NCI-H510A treated with DMSO at 0.1 percent for 48 hours (cell line): ENCODE measurements at regions not wholly inside any gene's neighbourhood (a gene's known extent, or its start where the extent isn't known, plus 50 kb on each side); places are given as distances from the start of the nearest gene placed in this dataset.

Experiments used
- DNase-seq: peaks from one replicate; lab custom pipeline; 2025; lab: John Stamatoyannopoulos, UW

DNA sequence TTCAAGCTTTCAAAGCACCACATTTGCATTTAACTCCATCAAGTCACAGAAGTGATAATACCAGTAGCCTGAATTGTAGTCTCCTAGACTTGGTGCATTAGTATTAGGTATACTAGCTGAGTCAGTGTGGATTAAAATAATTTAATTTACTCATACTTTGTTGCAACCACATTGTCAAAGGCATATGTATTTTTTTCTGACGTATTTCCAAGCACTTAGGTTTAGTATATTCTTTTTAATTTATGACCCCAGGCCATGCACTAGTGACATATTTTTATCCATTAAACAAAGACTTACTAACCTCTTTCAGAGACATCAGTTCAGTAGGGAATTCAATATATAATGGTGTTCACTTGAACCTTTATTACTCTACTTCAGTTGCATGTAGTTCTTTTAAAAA is 1894.5 kb downstream of the NCAM2 start:
- DNase-seq = no peak

DNA sequence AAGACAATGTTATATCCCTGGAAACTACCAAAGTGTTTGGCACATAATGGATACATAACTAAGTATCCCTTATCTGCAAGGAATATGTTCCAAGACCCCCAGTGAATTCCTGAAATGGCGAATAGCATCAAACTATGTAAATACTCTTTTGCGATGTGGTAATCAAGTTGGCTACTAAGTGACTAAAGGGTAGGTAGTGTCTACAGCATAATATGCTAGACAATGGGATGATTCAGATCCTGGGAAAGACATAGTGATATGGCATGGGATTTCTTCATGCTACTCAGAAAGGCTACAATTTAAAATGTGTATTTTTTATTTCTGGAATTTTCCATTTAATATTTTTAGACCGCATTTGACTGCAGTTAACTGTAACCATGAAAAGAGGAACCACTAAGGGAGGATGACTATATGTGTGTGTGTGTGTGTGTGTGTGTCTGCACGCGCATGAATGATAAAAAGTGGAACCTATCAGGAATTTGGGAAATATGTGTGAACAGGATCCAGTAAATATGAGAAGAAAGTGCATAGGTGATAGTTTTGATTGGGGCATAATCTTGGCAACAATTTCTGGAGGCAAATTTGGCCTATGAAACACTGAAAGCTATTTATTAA is 1899.9 kb downstream of the NCAM2 start:
- no peak for DNase-seq

DNA sequence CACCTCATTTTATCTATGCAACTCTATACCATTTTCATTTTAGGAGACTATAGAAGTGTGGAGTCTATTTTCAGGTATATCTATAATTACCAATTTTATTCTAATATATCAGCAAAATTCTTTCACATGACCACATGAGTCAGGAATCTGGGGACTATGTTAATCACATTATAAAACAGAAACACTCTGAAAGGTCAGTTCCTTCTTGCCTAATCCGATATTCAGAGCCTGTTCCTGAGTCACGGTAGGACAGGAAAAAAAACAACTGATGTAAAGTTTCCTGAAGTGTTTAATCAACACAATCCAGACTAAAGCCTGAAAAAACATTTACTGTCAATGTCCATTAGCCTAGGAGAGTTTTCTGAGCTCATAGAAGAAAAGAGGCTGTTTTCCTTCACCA is 1902.3 kb downstream of the NCAM2 start:
- DNase-seq = no peak

DNA sequence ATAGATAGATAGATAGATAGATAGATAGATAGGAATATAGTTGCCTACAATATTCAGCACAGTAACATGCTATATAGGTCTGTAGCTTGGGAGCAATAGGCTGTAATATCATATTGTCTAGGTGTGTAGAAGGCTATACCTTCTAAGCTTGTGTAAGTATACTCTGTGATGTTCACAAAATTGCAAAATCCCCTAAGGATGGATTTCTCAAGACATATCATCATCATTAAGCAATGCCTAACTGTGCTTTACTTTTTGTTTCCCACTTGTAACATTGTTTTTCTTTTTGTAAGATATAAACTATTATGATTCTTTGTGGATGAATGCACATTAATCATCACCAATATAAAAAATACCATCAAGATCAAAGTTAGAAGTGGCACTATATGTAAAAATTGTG is 1905.6 kb downstream of the NCAM2 start:
- no peak for DNase-seq

DNA sequence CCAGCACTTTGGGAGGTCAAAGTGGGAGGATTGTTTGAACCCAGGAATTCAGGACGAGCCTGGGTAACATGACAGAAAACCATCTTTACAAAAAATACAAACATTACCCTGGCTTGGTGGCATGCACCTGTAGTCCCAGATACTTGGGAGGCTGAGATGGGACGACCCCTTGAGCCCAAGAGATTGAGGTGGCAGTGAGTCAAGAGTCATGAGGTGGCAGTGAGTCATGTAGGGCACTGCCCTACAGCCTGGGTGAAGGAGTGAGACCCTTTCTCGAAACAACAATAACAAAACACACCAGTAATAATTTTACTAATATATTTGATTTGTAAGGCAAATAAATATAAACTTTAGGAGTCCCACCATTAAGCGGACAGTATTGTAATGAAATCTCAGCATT is 1906.2 kb downstream of the NCAM2 start:
- no peak for DNase-seq

DNA sequence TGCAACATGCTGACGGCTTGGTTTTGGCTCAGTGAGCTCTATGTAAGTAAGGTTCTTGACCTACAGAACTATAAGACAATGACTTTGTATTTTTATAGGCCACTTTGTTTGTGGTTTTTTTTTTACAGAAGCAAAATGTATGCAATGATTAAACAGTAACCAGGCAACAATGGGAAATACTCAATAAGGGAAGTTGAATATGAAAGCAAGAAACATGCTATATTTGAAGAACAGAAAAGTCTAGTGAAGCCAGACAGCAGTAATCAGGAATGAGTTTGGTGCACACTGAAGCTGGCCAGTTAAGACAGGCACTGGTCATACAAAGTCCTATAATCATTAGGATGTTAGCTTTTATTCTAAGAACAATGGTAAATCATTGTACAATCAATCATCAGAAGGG is 1926.8 kb downstream of the NCAM2 start:
- no peak for DNase-seq

DNA sequence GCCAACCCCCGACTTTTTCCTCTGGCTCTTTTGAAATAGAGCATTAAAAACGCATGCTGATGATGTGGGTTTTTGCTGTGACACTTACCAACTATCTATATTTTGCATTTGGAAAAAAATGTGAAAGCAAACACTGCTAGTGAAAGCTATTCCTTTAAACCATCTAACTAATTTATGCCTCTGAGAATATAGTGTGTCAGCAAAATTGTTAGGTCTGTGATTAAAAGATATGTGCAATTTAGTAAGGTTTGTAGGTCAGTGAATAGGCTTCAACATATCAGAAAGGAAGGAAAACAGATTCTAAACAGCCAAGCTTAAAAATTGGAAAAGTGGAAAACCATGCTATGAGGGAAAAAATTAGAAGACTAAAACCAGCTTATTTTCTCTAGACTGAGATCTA is 1929.3 kb downstream of the NCAM2 start:
- no peak for DNase-seq

DNA sequence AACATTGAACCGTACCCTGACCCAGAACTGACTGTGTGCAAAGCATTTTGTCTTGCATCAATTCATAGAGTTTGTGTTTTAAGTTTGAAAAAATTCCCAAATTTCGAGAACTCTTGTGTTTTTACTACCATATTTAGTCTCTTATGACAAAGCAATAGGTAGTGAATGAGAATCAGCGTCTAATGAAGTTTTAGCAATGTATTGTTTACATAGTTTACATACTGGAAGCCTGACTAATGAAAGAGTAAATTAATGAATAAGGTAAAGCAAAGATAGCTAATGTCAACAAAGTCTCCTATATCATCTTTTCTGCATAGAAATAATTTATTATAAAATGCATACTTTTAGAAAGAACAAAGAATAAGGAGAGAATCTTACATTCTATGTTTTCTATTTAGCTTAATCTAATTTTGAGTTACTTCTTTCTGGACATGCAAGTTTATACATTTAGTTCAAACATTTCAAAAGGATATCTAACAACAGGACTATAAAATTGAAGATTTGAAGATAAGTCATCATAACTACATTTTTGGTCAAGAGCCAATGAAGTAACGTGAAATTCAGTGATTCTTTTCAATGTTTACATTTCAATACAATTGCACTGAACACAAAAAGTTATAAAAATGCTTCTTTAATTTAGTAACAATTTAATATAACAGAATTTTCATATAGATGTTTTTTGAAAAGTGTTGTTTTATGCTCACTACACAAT is 1943.7 kb downstream of the NCAM2 start:
- DNase-seq = no peak

DNA sequence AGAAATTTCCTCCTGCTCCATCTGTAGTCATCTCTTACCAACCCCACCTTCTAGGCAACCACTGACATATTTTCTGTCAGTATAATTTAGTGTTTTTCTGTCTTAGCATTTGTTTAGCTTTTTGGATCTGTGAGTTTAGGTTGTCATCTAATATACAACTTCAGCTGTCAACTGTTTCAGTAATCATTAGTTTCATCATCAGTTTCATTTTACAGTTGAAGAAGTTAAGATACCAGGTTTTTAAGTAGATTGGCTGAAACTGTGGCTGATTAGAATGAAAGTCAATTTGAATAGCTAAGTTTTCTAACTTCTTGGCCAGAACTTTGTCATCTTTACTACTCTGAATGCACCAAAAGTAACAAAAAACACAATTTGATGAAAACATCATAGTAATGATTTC is 1957.3 kb downstream of the NCAM2 start:
- DNase-seq = no peak

DNA sequence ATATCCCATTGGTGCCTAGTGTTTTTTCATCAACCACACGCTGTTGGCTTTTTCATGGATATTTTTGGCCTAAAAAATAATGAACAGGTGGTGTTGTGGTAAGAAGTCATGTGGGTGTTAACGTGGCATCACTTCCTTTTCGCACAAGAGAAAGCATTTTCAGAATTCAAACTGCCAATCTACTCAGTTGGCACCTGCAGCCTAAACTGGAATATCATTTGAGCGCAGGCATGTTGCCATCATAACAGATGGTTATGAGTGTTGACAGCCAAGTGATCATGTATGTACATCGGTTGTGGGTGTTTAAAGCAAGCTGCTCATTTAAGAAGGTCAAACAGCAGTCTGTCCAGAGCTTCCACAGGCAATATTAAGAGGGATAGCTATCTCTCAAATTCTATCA is 1963.0 kb downstream of the NCAM2 start:
- DNase-seq = no peak

DNA sequence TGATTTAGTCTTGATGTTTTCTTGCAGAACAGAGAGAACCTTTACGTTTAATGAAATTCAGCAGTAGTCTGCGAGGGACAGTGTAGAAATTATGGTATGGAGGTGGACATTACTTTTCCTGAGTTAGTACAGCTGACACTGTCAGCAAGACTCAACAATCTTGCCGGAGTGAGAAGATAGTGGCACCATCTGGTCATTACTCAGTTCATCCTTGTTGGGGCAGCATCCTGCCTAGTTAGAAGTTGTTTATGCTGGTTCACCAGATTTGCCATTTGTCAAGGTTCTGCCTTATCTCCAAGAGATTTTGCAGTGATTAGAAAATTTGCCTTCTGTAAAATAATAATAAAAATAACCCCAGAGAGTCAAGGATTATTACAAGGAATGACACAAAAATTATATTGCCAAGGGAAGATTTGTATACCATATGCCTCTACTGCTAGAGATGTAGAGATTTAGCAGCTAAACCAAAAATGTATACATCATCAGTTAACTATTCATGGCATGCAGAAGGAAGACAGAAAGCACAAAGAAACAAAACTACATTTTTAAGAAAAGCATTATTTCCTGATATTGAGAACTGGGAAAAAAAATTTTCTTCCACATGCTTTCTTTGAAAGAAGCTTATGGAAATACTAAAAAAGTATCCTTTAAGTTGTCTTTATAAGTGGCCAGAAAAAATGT is 1967.4 kb downstream of the NCAM2 start:
- no peak for DNase-seq

DNA sequence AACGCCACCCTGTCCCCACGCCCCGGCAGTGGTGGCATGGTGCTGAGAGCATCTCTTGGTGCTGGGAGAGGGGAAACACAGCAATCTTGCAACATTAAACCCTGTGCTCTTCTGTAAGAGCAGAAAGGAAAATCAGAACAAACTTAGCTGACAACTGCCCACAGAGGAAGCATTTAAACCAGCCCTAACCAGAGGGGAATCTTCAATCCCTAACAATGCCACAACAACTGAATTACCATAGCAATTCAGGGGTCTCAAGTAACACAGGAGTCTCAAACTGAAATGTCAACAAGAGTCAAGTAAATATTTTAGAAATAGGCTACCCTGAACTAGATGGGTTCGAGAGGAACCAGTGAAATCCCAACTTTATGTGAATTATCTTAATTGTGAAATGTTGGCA is 1983.6 kb downstream of the NCAM2 start:
- DNase-seq = no peak

DNA sequence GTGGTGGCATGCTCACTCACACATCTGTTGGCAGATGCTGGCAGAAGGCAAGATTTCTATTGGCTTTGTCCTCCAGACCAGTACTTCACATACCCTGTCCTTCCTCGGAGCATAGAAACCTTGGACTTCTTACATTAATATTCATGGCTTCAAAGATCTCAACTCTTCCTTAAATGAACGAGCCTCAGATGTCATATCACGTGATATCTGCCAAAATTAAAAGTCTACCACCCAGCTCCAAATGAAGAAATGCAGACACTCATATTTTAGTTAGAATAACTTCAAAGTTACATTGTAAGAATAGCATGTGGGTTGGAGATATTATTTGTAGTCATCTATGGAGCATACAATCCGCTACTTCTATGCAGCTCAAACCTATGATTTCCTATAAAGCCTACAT is 1994.9 kb downstream of the NCAM2 start:
- no peak for DNase-seq

DNA sequence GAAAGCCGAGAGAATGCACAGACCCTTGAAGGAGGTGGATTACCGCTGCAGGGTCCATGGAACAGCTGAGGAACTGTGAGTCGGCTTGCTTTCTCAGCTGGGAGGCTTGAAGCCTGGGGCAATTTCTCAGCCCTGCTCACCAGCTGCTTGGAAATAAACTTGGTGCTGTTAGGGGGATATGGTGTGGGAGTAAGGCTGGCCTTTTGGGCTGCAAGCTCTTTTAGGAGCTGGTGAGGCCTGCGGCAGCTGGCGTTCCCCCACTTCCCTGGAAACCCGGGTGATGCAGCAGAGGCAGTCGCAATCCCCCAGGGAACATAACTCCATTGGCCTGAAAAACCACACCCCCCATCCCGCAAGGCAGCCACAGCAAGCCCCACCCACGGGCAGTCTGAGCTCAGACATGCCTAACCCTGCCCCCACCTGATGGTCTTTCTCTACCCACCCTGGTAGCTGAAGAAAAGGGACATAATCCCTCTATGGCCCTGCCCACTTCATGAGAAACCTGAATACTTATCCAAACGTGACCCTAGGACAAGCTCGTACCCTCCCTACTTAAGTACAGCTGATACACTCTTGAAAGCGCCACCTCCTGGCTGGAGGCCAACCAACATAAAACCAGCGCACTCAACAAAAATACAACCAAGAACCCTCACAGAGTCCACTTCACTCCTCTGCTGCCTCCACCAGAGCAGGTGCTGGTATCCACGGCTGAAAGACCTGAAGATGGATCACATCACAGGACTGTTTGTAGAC is 1995.8 kb downstream of the NCAM2 start:
- no peak for DNase-seq

DNA sequence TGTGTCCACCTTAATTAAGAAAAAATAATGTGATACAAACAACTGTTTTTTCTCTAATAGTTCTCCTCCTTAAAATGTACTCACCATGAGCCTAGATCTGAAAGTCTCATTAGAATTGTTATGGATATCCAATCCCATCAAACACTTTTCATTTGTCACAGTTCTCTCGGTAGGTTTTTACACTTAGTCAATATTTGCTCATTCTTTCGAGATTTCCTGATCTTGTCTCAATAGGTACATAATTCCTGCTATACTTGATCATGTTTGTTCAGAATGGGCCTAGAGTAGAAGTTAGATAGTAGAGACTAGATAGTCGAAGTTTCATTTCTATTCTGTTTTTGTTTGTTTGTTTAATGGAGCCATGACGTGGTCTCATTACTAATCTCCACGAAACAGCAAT is 2005.7 kb downstream of the NCAM2 start:
- no peak for DNase-seq

DNA sequence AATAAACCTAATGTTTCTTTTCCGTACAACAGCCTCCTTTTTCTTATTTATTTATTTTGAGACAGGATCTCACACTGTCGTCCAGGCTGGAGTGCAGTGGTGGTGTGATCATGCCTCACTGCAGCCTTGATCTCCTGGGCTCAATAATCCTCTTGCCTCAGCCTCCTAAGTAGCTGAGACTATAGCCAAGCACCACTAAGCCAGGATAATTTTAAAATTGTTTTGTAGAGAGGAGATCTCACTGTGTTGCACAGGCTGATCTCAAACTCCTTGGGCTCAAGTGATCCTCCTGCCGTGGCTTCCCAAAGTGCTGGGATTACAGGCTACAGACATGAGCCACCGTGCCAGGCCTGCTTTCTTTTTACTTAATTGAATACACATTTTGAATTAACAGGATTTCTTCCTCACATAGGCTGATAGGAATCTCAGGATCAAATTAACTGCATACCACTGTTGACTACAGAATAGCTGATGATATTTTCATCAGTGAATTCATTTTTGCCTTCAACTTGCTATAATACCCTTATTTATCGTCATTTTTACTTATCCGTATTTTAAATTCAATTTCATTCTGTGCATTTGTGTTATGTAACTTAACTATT is 2010.5 kb downstream of the NCAM2 start:
- no peak for DNase-seq

DNA sequence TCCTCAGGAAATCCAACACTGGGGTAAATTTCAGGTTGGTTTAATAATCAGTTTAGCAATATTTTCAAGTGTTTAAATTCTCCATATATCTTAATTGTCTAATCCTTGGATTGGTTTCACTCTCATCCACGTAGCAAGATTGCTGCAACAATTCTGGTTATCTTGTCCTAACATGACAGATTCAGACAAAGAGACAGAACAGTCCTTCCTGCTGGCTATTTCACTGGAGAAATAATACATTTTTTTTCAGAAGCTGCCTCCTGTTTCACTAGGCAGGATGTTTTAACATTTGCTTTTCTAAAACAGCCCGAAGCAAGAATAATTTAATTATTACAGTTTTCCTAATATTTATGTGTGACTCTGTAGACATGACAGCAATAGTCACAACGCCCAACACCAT is 2011.2 kb downstream of the NCAM2 start:
- no peak for DNase-seq

DNA sequence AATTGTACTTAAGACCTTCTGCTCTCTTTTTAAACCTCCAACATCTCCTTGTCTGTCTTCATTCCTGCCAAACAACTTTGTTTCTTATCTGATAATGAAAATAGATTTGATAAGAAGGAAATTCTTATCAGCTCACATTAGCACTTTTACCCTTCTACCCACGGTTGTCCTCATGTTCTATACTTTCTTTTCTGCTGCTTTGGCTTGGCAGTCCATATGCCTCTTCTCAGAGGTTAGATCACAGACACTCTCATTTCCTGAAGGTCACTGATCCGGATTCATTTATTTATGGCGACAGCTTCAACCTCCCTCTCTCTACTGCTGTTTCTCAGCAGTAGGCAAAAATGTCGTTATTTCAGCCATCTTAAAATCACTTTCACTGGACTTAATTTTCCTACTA is 2015.8 kb downstream of the NCAM2 start:
- no peak for DNase-seq

DNA sequence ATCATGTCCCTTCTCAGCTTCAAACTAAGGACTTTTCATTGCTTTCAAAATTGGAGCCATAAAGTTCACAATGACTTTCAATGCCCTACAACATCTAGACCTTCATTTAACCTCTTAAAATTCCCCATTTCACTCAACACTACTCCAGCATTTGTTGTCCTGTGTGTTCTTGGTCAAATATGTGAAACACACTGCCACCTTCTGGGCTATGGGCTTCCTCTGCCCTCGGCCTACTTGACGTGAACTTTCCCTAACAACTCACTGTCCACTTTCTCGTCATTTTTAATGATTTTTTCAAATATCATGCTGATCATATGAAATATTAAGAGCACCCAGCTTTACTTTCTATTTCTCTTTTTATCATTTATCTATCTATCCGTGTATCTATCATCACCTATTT is 2018.4 kb downstream of the NCAM2 start:
- DNase-seq = no peak

DNA sequence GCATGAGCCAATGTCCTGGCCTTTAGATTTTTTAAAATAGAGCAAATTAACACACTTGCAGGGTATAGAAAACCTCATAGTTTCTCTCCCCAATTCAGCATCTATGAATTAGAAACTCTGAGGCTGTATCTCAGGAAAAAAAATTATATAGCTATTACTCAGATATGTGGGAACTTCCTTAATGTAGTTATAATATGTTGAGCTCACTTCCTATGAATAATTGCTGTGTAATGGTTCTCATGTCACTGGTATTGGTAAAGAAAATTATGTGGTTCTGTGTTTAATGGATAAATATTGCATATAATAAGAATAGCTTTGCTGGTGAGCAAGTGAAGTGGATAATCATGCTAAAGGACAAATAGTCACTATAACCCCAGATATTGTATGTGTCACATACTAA is 2019.8 kb downstream of the NCAM2 start:
- DNase-seq = no peak

DNA sequence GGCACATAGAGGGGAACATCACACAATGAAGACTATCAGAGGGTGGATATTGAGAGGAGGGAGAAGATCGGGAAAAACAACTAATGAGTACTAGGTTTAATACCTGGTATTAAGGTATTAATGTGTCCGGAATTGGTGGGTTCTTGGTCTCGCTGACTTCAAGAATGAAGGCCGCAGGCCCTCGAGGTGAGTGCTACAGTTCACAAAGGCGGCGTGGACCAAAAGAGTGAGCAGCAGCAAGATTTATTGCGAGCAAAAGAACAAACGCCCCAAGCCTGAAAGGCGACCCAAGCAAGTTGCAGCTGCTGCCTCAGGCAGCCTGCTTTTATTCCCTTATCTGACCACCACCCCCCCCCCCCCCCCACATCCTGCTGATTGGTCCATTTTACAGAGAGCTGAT is 2022.8 kb downstream of the NCAM2 start:
- no peak for DNase-seq

DNA sequence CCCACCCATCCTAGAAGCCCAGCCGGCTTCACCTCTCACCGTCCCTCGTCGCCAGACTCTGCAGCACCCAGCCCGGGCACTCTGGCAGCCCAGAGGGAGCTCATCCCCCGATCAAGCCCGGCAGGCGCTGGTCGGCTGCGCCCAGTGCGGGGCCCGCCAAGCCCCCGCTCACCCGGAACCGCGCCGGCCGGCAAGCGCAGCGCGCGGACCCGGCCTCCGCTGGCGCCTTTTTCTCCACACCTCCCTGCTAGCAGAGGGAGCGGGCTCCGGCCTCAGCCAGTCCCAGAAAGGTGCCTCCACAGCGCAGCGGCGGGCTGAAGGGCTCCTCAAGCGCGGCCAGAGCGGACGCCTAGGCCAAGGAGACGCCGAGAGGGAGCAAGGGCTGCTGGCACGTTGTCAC is 2023.3 kb downstream of the NCAM2 start:
- no peak for DNase-seq

DNA sequence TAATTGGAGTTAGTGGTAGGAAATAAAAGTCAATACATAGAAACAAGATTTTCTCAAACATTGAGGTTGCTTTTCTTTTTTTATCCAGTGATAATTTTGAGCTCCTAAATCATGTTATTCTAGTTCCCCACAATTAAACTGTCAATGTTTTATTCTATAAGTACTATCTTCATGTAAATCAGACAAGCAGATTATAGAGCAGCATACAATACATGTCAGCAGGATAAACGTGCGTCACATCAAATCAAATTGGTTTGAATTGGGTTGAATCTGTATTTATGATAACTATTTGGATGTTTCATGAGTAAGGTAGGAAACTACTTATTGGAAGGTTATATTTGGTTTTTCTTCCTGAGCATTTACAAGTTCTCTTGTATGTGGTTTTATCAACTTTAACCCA is 2028.7 kb downstream of the NCAM2 start:
- no peak for DNase-seq
